Iris pigment epithelial cell (primary cell): ENCODE measurements at regions not wholly inside any gene's neighbourhood (a gene's known extent, or its start where the extent isn't known, plus 50 kb on each side); places are given as distances from the start of the nearest gene placed in this dataset.
A peak's percentile ranks its signal among the peaks of the same experiment; 100 is the strongest.

Source experiments
- DNase-seq: peaks from one replicate; pipeline ENCODE4 v3.0.0-alpha.2; 2011; ENCODE audit warnings: low read depth

GRCh38 chr2:215619022-215619958 is 183.4 kb upstream of the FN1 start:
- DNase-seq = peak; percentile 93

- DNase-seq = no peak
Measured at GRCh38 chr2:215618145-215618544, 182.3 kb upstream of the FN1 start.

- no peak for DNase-seq
Measured at GRCh38 chr2:215617060-215617824, 181.4 kb upstream of the FN1 start.

GRCh38 chr2:215615803-215616174 is 179.9 kb upstream of the FN1 start:
- no peak for DNase-seq

- no peak for DNase-seq
Measured at GRCh38 chr2:215615067-215615802, 179.4 kb upstream of the FN1 start.

GRCh38 chr2:215614296-215614695 is 178.4 kb upstream of the FN1 start:
- DNase-seq = no peak

GRCh38 chr2:215613888-215614287 is 178.0 kb upstream of the FN1 start:
- no peak for DNase-seq

- peak; percentile 35 for DNase-seq
Measured at GRCh38 chr2:215613280-215613679, 177.4 kb upstream of the FN1 start.

GRCh38 chr2:215612786-215613185 is 176.9 kb upstream of the FN1 start:
- DNase-seq = peak; percentile 96

- no peak for DNase-seq
Measured at GRCh38 chr2:215611609-215612386, 175.9 kb upstream of the FN1 start.

- DNase-seq = peak; percentile 98
Measured at GRCh38 chr2:215609089-215610032, 173.5 kb upstream of the FN1 start.

GRCh38 chr2:215607766-215608165 is 171.9 kb upstream of the FN1 start:
- DNase-seq = peak; percentile 61

- no peak for DNase-seq
Measured at GRCh38 chr2:215606219-215606618, 170.4 kb upstream of the FN1 start.

- DNase-seq = no peak
Measured at GRCh38 chr2:215605214-215605613, 169.3 kb upstream of the FN1 start.

GRCh38 chr2:215604606-215605005 is 168.7 kb upstream of the FN1 start:
- no peak for DNase-seq

- DNase-seq = no peak
Measured at GRCh38 chr2:215603440-215603839, 167.6 kb upstream of the FN1 start.

- DNase-seq = no peak
Measured at GRCh38 chr2:215602997-215603396, 167.1 kb upstream of the FN1 start.

GRCh38 chr2:215601990-215602721 is 166.3 kb upstream of the FN1 start:
- peak; percentile 41 for DNase-seq

GRCh38 chr2:215601526-215601925 is 165.7 kb upstream of the FN1 start:
- DNase-seq = no peak
